Loucy (cell line): ENCODE measurements at regions not wholly inside any gene's neighbourhood (a gene's known extent, or its start where the extent isn't known, plus 50 kb on each side); places are given as distances from the start of the nearest gene placed in this dataset.

Source experiments
- EZH2phosphoT487 ChIP-seq: fragments of 200-600 bp; IDR thresholded peaks from 2 replicates; pipeline ENCODE4 v1.6.1; 2018; ENCODE audit warnings: antibody characterized with exemption, mild to moderate bottlenecking, moderate library complexity, borderline replicate concordance
- TF ChIP-seq, protein P1 (sequence below): fragments of 200-600 bp; sonication (generic); conservative IDR thresholded peaks from 2 replicates; pipeline ENCODE4 v1.5.1; 2014; ENCODE audit warnings: mild to moderate bottlenecking, antibody characterized with exemption, low read length

DNA sequence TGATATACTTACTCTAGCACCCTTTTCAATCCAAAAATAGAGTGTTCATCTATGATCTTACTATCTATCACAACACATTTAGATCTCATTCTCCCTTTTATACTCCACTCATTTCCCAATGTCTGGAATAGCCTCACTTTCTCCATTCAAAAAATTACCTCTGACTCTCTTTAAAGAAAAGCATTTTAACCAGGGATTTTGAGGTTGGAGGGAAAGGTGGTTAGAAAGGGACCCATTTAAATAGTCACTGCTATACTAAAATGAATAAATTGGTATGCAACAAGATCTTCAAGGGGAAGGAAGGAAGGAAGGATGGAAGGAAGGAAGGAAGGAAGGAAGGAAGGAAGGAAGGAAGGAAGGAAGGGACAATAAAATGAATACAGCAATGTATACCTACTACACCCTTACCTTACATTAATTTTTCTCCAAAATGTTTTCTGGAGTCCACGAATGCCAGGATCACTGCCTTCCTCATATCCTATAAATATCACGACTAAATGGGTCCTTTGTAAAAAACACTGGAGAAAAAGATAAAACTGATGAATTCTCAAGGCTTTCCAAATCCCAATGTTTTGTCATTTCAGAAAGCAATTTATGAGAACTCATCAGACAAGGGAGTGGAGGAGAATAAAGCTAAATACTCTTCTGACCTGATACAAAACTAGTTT is 202.7 kb downstream of the ZEB2 start:
- TF ChIP-seq, protein P1, sequence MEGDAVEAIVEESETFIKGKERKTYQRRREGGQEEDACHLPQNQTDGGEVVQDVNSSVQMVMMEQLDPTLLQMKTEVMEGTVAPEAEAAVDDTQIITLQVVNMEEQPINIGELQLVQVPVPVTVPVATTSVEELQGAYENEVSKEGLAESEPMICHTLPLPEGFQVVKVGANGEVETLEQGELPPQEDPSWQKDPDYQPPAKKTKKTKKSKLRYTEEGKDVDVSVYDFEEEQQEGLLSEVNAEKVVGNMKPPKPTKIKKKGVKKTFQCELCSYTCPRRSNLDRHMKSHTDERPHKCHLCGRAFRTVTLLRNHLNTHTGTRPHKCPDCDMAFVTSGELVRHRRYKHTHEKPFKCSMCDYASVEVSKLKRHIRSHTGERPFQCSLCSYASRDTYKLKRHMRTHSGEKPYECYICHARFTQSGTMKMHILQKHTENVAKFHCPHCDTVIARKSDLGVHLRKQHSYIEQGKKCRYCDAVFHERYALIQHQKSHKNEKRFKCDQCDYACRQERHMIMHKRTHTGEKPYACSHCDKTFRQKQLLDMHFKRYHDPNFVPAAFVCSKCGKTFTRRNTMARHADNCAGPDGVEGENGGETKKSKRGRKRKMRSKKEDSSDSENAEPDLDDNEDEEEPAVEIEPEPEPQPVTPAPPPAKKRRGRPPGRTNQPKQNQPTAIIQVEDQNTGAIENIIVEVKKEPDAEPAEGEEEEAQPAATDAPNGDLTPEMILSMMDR = no peak
- TF ChIP-seq EZH2phosphoT487 = no peak
